OCI-LY7 (cell line): ENCODE measurements at regions not wholly inside any gene's neighbourhood (a gene's known extent, or its start where the extent isn't known, plus 50 kb on each side); places are given as distances from the start of the nearest gene placed in this dataset.

Source experiments
- BruUV-seq: library from RNA; stranded (reverse); fragments of 400-500 nt; replicated peaks from 2 replicates; lab custom pipeline; 2021; lab: Mats Ljungman, UMichigan
- CTCF ChIA-PET: fragments of 300-600 bp; sonication (Branson Sonifier 250); formaldehyde crosslinking; loops from one replicate; lab custom pipeline; 2022; ENCODE audit warnings: antibody characterized with exemption; ENCODE audit not compliant: unreplicated experiment; lab: Charles Lee
- POLR2A ChIA-PET: fragments of 300-600 bp; sonication (Branson Sonifier 250); formaldehyde crosslinking; loops from one replicate; lab custom pipeline; 2022; ENCODE audit warnings: antibody characterized with exemption; lab: Charles Lee
- DNase-seq: peaks from one replicate; pipeline ENCODE4 v3.0.0-alpha.2; 2015; ENCODE audit warnings: low spot score
- H2AFZ ChIP-seq: fragments of 200-600 bp; sonication (generic), shearing (Covaris generic); 2 replicates; pipeline ENCODE4 v1.6.1; 2014; ENCODE audit warnings: mild to moderate bottlenecking, antibody characterized with exemption, low read length, moderate library complexity
- H3K27ac ChIP-seq: fragments of 200-600 bp; sonication (generic); 2 replicates; pipeline ENCODE4 v1.5.1; 2014; ENCODE audit warnings: mixed run types, low read depth, mild to moderate bottlenecking, moderate library complexity, low read length, inconsistent platforms; ENCODE audit not compliant: poor library complexity, severe bottlenecking
- H3K36me3 ChIP-seq: fragments of 200-600 bp; sonication (generic); 2 replicates; pipeline ENCODE4 v1.6.1; 2014; ENCODE audit warnings: mild to moderate bottlenecking, antibody characterized with exemption, low read length, moderate library complexity, mixed read lengths; ENCODE audit not compliant: insufficient read depth
- H3K4me1 ChIP-seq: fragments of 200-600 bp; sonication (generic); 2 replicates; pipeline ENCODE4 v1.5.1; 2014; ENCODE audit warnings: mild to moderate bottlenecking, low read length; ENCODE audit not compliant: insufficient read depth, poor library complexity, severe bottlenecking
- H3K4me2 ChIP-seq: fragments of 200-600 bp; sonication (generic); 2 replicates; pipeline ENCODE4 v1.6.1; 2014; ENCODE audit warnings: mild to moderate bottlenecking, low read length
- H3K4me3 ChIP-seq: fragments of 200-600 bp; sonication (generic); 2 replicates; pipeline ENCODE4 v1.5.1; 2014; ENCODE audit warnings: mild to moderate bottlenecking, low read depth, low read length; ENCODE audit not compliant: poor library complexity, severe bottlenecking
- H3K79me2 ChIP-seq: fragments of 200-600 bp; sonication (generic); 2 replicates; pipeline ENCODE4 v1.6.1; 2016; ENCODE audit warnings: low read depth, mild to moderate bottlenecking, low read length, moderate library complexity, mixed read lengths; ENCODE audit not compliant: insufficient read depth
- H3K9me2 ChIP-seq: fragments of 200-600 bp; sonication (generic); 2 replicates; pipeline ENCODE4 v1.6.1; 2016; ENCODE audit warnings: mild to moderate bottlenecking, low read length, mixed read lengths; ENCODE audit not compliant: insufficient read depth
- H3K9me3 ChIP-seq: fragments of 200-600 bp; sonication (generic); 2 replicates; pipeline ENCODE4 v1.6.1; 2014; ENCODE audit warnings: mild to moderate bottlenecking, mixed run types, low read length, mixed read lengths
- H4K20me1 ChIP-seq: fragments of 200-600 bp; sonication (generic); 2 replicates; pipeline ENCODE4 v1.6.1; 2014; ENCODE audit warnings: mild to moderate bottlenecking, antibody characterized with exemption, low read length, moderate library complexity, mixed read lengths; ENCODE audit not compliant: insufficient read depth
- EZH2phosphoT487 ChIP-seq: fragments of 200-600 bp; sonication (generic); IDR thresholded peaks from 2 replicates; pipeline ENCODE4 v1.6.1; 2018; ENCODE audit warnings: low read depth, borderline replicate concordance, mild to moderate bottlenecking, mixed run types, antibody characterized with exemption, low read length, moderate library complexity, mixed read lengths
- intact Hi-C: fragments of 100-400 bp; cut with micrococcal nuclease; formaldehyde crosslinking; loops from one replicate; pipeline ENCODE4 v1.10.0; 2022; ENCODE audit not compliant: unreplicated experiment
- TF ChIP-seq, protein P1 (sequence below): fragments of 200-600 bp; sonication (generic); conservative IDR thresholded peaks from 2 replicates; pipeline ENCODE4 v1.5.1; 2014; ENCODE audit warnings: mild to moderate bottlenecking, antibody characterized with exemption, low read length, moderate library complexity, mixed read lengths

GRCh38 chr11:70824605-70825245 is 426.4 kb downstream of the CTTN start:
- Histone ChIP-seq H2AFZ (no peak overlapping the region), H3K4me1 (no peaks in the 10 kb centered on the region), H3K79me2 (no peaks in the 10 kb centered on the region), H3K9me2 (no peaks in the 10 kb centered on the region), H3K4me3 (no peak overlapping the region), H3K4me2 (no peak overlapping the region), H3K27ac (no peak overlapping the region), H3K36me3 (no peaks in the 10 kb centered on the region), H3K9me3 (no peaks in the 10 kb centered on the region), H4K20me1 (no peaks in the 10 kb centered on the region)
- BruUV-seq, result no TSS peak
- ChIA-PET CTCF (no interaction called here), POLR2A (interaction anchor here (0.7 kb wide), 1 partner anchor 20 kb away, joined by 3 read pairs; no protein-coding TSS in a partner anchor)
- no peak for DNase-seq
- no peak for TF ChIP-seq EZH2phosphoT487
- TF ChIP-seq, protein P1, sequence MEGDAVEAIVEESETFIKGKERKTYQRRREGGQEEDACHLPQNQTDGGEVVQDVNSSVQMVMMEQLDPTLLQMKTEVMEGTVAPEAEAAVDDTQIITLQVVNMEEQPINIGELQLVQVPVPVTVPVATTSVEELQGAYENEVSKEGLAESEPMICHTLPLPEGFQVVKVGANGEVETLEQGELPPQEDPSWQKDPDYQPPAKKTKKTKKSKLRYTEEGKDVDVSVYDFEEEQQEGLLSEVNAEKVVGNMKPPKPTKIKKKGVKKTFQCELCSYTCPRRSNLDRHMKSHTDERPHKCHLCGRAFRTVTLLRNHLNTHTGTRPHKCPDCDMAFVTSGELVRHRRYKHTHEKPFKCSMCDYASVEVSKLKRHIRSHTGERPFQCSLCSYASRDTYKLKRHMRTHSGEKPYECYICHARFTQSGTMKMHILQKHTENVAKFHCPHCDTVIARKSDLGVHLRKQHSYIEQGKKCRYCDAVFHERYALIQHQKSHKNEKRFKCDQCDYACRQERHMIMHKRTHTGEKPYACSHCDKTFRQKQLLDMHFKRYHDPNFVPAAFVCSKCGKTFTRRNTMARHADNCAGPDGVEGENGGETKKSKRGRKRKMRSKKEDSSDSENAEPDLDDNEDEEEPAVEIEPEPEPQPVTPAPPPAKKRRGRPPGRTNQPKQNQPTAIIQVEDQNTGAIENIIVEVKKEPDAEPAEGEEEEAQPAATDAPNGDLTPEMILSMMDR, result no peak
- intact Hi-C loops, result no loop called here

GRCh38 chr11:70825893-70826540 is 426.4 kb downstream of the SHANK2 start:
- intact Hi-C loops, result no loop called here
- no peak for DNase-seq
- H3K9me3 ChIP-seq, result no peaks in the 10 kb centered on the region
- no peak overlapping the region for H3K4me2 ChIP-seq
- H2AFZ ChIP-seq, result no peak overlapping the region
- H3K27ac ChIP-seq, result no peak overlapping the region
- H4K20me1 ChIP-seq, result no peaks in the 10 kb centered on the region
- CTCF ChIA-PET, result no interaction called here
- no peaks in the 10 kb centered on the region for H3K36me3 ChIP-seq
- H3K79me2 ChIP-seq, result no peaks in the 10 kb centered on the region
- H3K4me3 ChIP-seq, result no peak overlapping the region
- TF ChIP-seq EZH2phosphoT487, result no peak
- BruUV-seq, result no TSS peak
- POLR2A ChIA-PET, result no interaction called here
- no peaks in the 10 kb centered on the region for H3K4me1 ChIP-seq
- H3K9me2 ChIP-seq, result no peaks in the 10 kb centered on the region

DNA sequence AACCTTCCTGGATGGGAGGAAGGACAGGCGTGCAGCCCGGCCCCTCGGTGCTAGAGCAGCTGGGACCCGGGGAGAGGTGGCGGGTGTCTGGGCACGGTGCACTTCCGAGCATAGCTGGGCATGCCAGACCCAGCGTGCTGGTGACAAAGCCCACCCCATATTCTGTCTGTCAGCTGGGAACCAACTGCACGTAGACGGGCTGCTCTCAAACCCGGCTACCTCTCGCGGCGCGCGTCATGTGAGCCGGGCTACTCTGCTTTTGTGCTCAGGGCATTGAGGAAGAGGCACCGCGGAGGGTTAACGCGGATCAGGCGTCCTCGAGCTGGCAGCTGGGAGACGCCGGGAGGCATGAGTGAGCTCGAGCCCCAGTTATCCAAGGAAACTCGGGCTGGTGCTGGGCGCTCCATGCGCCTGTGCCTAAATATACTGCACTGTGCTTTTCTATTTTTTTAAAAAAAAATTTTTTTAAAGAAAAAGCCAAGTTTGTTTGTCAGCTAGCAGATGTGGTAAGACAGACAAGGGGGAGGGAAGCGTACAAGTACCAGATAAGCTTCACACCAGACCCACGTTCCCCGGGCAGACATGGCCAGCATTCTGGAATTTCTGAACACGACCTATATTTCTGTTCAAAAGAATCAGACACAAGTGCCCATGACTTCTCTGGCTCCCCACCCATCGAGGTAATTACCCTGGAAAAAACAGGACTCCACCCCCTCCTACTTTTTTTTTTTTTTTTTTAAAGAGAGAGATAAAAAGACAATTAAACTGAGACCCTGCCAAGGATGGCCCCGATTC is 425.6 kb downstream of the SHANK2 start:
- BruUV-seq, result no TSS peak
- ChIA-PET POLR2A (no interaction called here), CTCF (no interaction called here)
- TF ChIP-seq EZH2phosphoT487, result no peak
- TF ChIP-seq, protein P1, result no peak
- Histone ChIP-seq H4K20me1 (no peaks in the 10 kb centered on the region), H3K4me3 (no peak overlapping the region), H3K9me2 (no peaks in the 10 kb centered on the region), H3K9me3 (no peaks in the 10 kb centered on the region), H3K79me2 (no peaks in the 10 kb centered on the region), H2AFZ (no peak overlapping the region), H3K4me2 (no peak overlapping the region), H3K4me1 (no peaks in the 10 kb centered on the region), H3K36me3 (no peaks in the 10 kb centered on the region), H3K27ac (no peak overlapping the region)
- intact Hi-C loops, result no loop called here
- DNase-seq, result no peak
